Caco-2 (cell line): ENCODE measurements at regions not wholly inside any gene's neighbourhood (a gene's known extent, or its start where the extent isn't known, plus 50 kb on each side); places are given as distances from the start of the nearest gene placed in this dataset.

Source experiments
- BruUV-seq: library from RNA; stranded (reverse); fragments of 400-500 nt; replicated peaks from 2 replicates; lab custom pipeline; 2021; lab: Mats Ljungman, UMichigan
- CTCF ChIA-PET: fragments of 300-600 bp; sonication (Branson Sonifier 250); formaldehyde crosslinking; loops from one replicate; lab custom pipeline; 2022; ENCODE audit warnings: antibody characterized with exemption; lab: Charles Lee
- POLR2A ChIA-PET: fragments of 300-600 bp; sonication (Branson Sonifier 250); formaldehyde crosslinking; loops from one replicate; lab custom pipeline; 2022; ENCODE audit warnings: antibody characterized with exemption; lab: Charles Lee
- DNase-seq, 2 experiments: peaks; one replicate each; pipeline versions ENCODE4 v3.0.0 to v3.0.0-alpha.2; 2020 to 2022
- H3K27me3 ChIP-seq: replicated peaks from 2 replicates; pipeline ENCODE4 v1.6.0; 2011; ENCODE audit warnings: low read length; ENCODE audit not compliant: control insufficient read depth, insufficient read depth
- H3K36me3 ChIP-seq: 2 replicates; pipeline ENCODE4 v1.5.1; 2011; ENCODE audit warnings: low read length; ENCODE audit not compliant: control insufficient read depth, insufficient read depth
- H3K4me1 ChIP-seq: fragments of 250-450 bp; sonication (Bioruptor Pico); 2 replicates; pipeline ENCODE4 v1.5.1; 2020; ENCODE audit warnings: mild to moderate bottlenecking
- H3K4me3 ChIP-seq: 2 replicates; pipeline ENCODE4 v1.5.1; 2011; ENCODE audit warnings: low read depth, mild to moderate bottlenecking, control low read depth, low read length
- H3K9me3 ChIP-seq: fragments of 250-450 bp; sonication (Bioruptor Pico); 2 replicates; pipeline ENCODE4 v1.5.1; 2020; ENCODE audit warnings: mild to moderate bottlenecking, moderate library complexity
- H3K27ac Mint-ChIP-seq: one replicate; pipeline ENCODE4 v1.8.0; 2022; ENCODE audit warnings: mixed read lengths; ENCODE audit not compliant: unreplicated experiment
- H3K27me3 Mint-ChIP-seq: one replicate; pipeline ENCODE4 v1.8.0; 2022; ENCODE audit warnings: mixed read lengths; ENCODE audit not compliant: insufficient read depth, unreplicated experiment
- H3K36me3 Mint-ChIP-seq: one replicate; pipeline ENCODE4 v1.8.0; 2022; ENCODE audit warnings: mild to moderate bottlenecking, mixed read lengths; ENCODE audit not compliant: insufficient read depth, unreplicated experiment
- H3K4me1 Mint-ChIP-seq: one replicate; pipeline ENCODE4 v1.8.0; 2022; ENCODE audit warnings: low read depth, mixed read lengths; ENCODE audit not compliant: unreplicated experiment
- H3K4me3 Mint-ChIP-seq: one replicate; pipeline ENCODE4 v1.8.0; 2022; ENCODE audit warnings: mild to moderate bottlenecking, moderate library complexity, mixed read lengths; ENCODE audit not compliant: unreplicated experiment
- H3K9me3 Mint-ChIP-seq: one replicate; pipeline ENCODE4 v1.8.0; 2022; ENCODE audit warnings: mixed read lengths; ENCODE audit not compliant: unreplicated experiment
- intact Hi-C: fragments of 100-400 bp; cut with micrococcal nuclease; formaldehyde crosslinking; loops from one replicate; pipeline ENCODE4 v1.10.0; 2022; ENCODE audit not compliant: unreplicated experiment
- TF ChIP-seq, protein P1 (sequence below), 2 experiments: fragments of 200-600 bp in 1 of 2; IDR thresholded peaks; 1 replicate in 1 of 2; 2 replicates in 1 of 2; pipeline versions ENCODE4 v1.5.1 to v1.8.0; 2011 to 2022; ENCODE audit warnings: antibody characterized with exemption in 1 of 2, control low read depth in 1 of 2, inconsistent platforms in 1 of 2, low read depth in 1 of 2, low read length in 1 of 2, mild to moderate bottlenecking in 1 of 2, moderate library complexity in 1 of 2; ENCODE audit not compliant: insufficient read depth in 1 of 2, severe bottlenecking in 1 of 2, unreplicated experiment in 1 of 2

DNA sequence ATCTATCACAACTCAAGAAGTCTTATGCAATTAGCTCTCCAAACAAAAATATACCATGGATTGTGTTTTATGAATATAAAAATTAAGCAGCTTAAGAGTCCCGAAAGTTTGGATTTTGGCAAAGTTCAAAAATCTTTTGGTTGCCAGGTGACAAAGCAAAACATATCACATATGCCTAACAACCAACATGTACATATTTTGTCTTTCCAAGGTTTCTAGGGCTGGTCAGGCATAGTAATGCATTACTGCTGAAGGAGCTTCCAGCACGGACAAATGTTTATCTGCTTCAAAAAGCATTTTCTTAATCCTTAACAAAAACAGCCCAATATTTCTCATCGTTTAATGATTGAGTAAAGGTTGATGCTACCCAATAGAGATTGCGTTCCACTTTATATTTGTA is 1327.1 kb upstream of the ZEB2 start:
- Mint-ChIP-seq H3K36me3 (no peaks in the 10 kb centered on the region), H3K4me3 (no peak overlapping the region), H3K27me3 (no peaks in the 10 kb centered on the region), H3K9me3 (no peaks in the 10 kb centered on the region), H3K27ac (no peak overlapping the region), H3K4me1 (no peaks in the 10 kb centered on the region)
- POLR2A ChIA-PET, result no interaction called here
- Histone ChIP-seq H3K4me1 (no peaks in the 10 kb centered on the region), H3K9me3 (no peaks in the 10 kb centered on the region; the same call in 1 of the 2 replicates), H3K36me3 (no peaks in the 10 kb centered on the region), H3K27me3 (no peaks in the 10 kb centered on the region), H3K4me3 (no peak overlapping the region)
- DNase-seq, result no peak
- TF ChIP-seq, protein P1, sequence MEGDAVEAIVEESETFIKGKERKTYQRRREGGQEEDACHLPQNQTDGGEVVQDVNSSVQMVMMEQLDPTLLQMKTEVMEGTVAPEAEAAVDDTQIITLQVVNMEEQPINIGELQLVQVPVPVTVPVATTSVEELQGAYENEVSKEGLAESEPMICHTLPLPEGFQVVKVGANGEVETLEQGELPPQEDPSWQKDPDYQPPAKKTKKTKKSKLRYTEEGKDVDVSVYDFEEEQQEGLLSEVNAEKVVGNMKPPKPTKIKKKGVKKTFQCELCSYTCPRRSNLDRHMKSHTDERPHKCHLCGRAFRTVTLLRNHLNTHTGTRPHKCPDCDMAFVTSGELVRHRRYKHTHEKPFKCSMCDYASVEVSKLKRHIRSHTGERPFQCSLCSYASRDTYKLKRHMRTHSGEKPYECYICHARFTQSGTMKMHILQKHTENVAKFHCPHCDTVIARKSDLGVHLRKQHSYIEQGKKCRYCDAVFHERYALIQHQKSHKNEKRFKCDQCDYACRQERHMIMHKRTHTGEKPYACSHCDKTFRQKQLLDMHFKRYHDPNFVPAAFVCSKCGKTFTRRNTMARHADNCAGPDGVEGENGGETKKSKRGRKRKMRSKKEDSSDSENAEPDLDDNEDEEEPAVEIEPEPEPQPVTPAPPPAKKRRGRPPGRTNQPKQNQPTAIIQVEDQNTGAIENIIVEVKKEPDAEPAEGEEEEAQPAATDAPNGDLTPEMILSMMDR (IDR thresholded peaks at IDR 0.05; ENCODE audit: insufficient read depth in 1 of 2, low read depth in 1 of 2, low read length in 1 of 2, severe bottlenecking in 1 of 2, unreplicated experiment in 1 of 2), result no peak
- intact Hi-C loops, result no loop called here
- CTCF ChIA-PET, result no interaction called here
- no TSS peak for BruUV-seq

- Mint-ChIP-seq H3K27me3 (no peaks in the 10 kb centered on the region), H3K9me3 (no peaks in the 10 kb centered on the region), H3K4me1 (no peaks in the 10 kb centered on the region), H3K4me3 (no peak overlapping the region), H3K36me3 (no peaks in the 10 kb centered on the region), H3K27ac (no peak overlapping the region)
- ChIA-PET POLR2A (no interaction called here), CTCF (no interaction called here)
- BruUV-seq, result no TSS peak
- Histone ChIP-seq H3K4me1 (no peaks in the 10 kb centered on the region), H3K36me3 (no peaks in the 10 kb centered on the region), H3K4me3 (no peak overlapping the region), H3K9me3 (no peaks in the 10 kb centered on the region; the same call in 1 of the 2 replicates), H3K27me3 (no peaks in the 10 kb centered on the region)
- TF ChIP-seq, protein P1 (IDR thresholded peaks at IDR 0.05; ENCODE audit: insufficient read depth in 1 of 2, low read depth in 1 of 2, low read length in 1 of 2, severe bottlenecking in 1 of 2, unreplicated experiment in 1 of 2), result no peak
- intact Hi-C loops, result no loop called here
- DNase-seq, result no peak
These were observed 1326.0 kb upstream of the ZEB2 start for GRCh38 chr2:145845923-145846322.

DNA sequence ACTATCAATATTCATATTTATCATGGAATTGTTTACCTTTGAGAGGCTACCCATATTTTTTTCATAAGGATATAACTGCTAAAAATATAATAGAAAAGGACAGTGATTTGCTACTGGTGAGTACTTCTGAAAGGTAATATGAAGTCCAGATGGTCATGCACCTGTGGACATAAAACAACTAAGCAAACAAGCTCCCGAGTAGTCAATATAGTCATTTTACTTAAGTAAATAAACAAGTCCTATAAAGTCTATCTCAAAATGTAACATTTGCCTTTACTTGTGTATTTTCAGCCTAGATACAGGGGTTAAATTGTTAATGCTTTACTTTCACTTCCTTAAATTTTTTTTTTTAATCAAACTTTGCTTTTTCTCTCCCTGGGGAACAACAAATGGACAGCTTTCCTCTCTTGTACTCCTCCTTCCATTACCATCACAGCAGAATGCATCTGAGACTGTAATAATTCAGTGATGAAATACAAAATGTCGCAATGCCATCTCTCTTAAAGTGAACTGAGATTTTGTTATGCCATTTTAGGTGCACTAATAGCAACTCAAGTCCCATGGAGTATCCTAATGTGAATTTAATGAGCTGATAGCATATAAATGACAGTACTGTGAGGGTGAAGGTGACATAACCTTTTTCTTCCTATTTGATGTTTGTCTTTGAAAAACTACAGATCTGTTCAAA is 1325.4 kb upstream of the ZEB2 start:
- ChIA-PET POLR2A (no interaction called here), CTCF (no interaction called here)
- H3K27ac Mint-ChIP-seq, result no peak overlapping the region
- no peaks in the 10 kb centered on the region for H3K27me3 Mint-ChIP-seq
- Histone ChIP-seq H3K9me3 (no peaks in the 10 kb centered on the region; the same call in 1 of the 2 replicates), H3K36me3 (no peaks in the 10 kb centered on the region), H3K27me3 (no peaks in the 10 kb centered on the region), H3K4me3 (no peak overlapping the region), H3K4me1 (no peaks in the 10 kb centered on the region)
- H3K36me3 Mint-ChIP-seq, result no peaks in the 10 kb centered on the region
- no peaks in the 10 kb centered on the region for H3K9me3 Mint-ChIP-seq
- no peak for DNase-seq
- no peaks in the 10 kb centered on the region for H3K4me1 Mint-ChIP-seq
- BruUV-seq, result no TSS peak
- intact Hi-C loops, result no loop called here
- TF ChIP-seq, protein P1 (IDR thresholded peaks at IDR 0.05; ENCODE audit: insufficient read depth in 1 of 2, low read depth in 1 of 2, low read length in 1 of 2, severe bottlenecking in 1 of 2, unreplicated experiment in 1 of 2), result no peak
- no peak overlapping the region for H3K4me3 Mint-ChIP-seq
